ENCODE measurements at regions not wholly inside any gene's neighbourhood (a gene's known extent, or its start where the extent isn't known, plus 50 kb on each side); places are given as distances from the start of the nearest gene placed in this dataset.

GRCh38 chr3:23656821-23657220 is 148.9 kb upstream of the UBE2E1 start:
- Histone ChIP-seq H3K4me3 (ENCODE audit: insufficient read depth, low read depth, low read length) (no peak overlapping the region), H2AFZ (ENCODE audit: low read depth, low read length) (no peak overlapping the region), H3K4me1 (ENCODE audit: insufficient read depth, low read length) (no peaks in the 10 kb centered on the region), H3K27me3 (ENCODE audit: insufficient read depth, low read length) (no peaks in the 10 kb centered on the region), H3K79me2 (ENCODE audit: insufficient read depth, low read length) (no peaks in the 10 kb centered on the region), H4K20me1 (ENCODE audit: insufficient read depth, low read length) (no peaks in the 10 kb centered on the region), H3K27ac (ENCODE audit: low read depth, low read length) (no peak overlapping the region), H3K9me3 (ENCODE audit: insufficient read depth, low read depth, low read length) (peaks cover 5% of the 10 kb centered on the region), H3K36me3 (ENCODE audit: insufficient read depth, low read length) (no peaks in the 10 kb centered on the region), H3K4me2 (ENCODE audit: low read length) (no peak overlapping the region), H3K9ac (ENCODE audit: low read length) (no peak overlapping the region)
- no peak for TF ChIP-seq EZH2 (IDR thresholded peaks at IDR 0.05; ENCODE audit: insufficient read depth, low read length)
- no peak for TF ChIP-seq CTCF (IDR thresholded peaks at IDR 0.05; ENCODE audit: insufficient read depth, low read depth, low read length)
- Mint-ChIP-seq H3K4me1 (ENCODE audit: low read depth, unreplicated experiment) (no peaks in the 10 kb centered on the region), H3K27ac (ENCODE audit: unreplicated experiment) (no peak overlapping the region), H3K27me3 (ENCODE audit: low read depth, unreplicated experiment) (peaks cover 7% of the 10 kb centered on the region), H3K9me3 (ENCODE audit: unreplicated experiment) (peaks cover 4% of the 10 kb centered on the region), H3K4me3 (ENCODE audit: unreplicated experiment) (no peak overlapping the region), H3K36me3 (ENCODE audit: low read depth, unreplicated experiment) (no peaks in the 10 kb centered on the region)
- DNase-seq (ENCODE audit: low read depth) = no peak
- FAIRE-seq = no peak

- Mint-ChIP-seq H3K4me3 (ENCODE audit: unreplicated experiment) (no peak overlapping the region), H3K36me3 (ENCODE audit: low read depth, unreplicated experiment) (no peaks in the 10 kb centered on the region), H3K27ac (ENCODE audit: unreplicated experiment) (no peak overlapping the region), H3K9me3 (ENCODE audit: unreplicated experiment) (peaks cover 4% of the 10 kb centered on the region), H3K4me1 (ENCODE audit: low read depth, unreplicated experiment) (no peaks in the 10 kb centered on the region), H3K27me3 (ENCODE audit: low read depth, unreplicated experiment) (peaks cover 7% of the 10 kb centered on the region)
- no peaks in the 10 kb centered on the region for H3K27me3 ChIP-seq (ENCODE audit: insufficient read depth, low read length)
- no peak overlapping the region for H3K9ac ChIP-seq (ENCODE audit: low read length)
- no peak for FAIRE-seq
- no peaks in the 10 kb centered on the region for H3K4me1 ChIP-seq (ENCODE audit: insufficient read depth, low read length)
- H3K27ac ChIP-seq (ENCODE audit: low read depth, low read length) = no peak overlapping the region
- H2AFZ ChIP-seq (ENCODE audit: low read depth, low read length) = no peak overlapping the region
- no peak for TF ChIP-seq EZH2 (IDR thresholded peaks at IDR 0.05; ENCODE audit: insufficient read depth, low read length)
- H3K36me3 ChIP-seq (ENCODE audit: insufficient read depth, low read length) = no peaks in the 10 kb centered on the region
- no peak overlapping the region for H3K4me2 ChIP-seq (ENCODE audit: low read length)
- H3K79me2 ChIP-seq (ENCODE audit: insufficient read depth, low read length) = no peaks in the 10 kb centered on the region
- DNase-seq (ENCODE audit: low read depth) = no peak
- no peak overlapping the region for H3K4me3 ChIP-seq (ENCODE audit: insufficient read depth, low read depth, low read length)
- H4K20me1 ChIP-seq (ENCODE audit: insufficient read depth, low read length) = no peaks in the 10 kb centered on the region
- peaks cover 5% of the 10 kb centered on the region for H3K9me3 ChIP-seq (ENCODE audit: insufficient read depth, low read depth, low read length)
These were observed 148.1 kb upstream of the UBE2E1 start for GRCh38 chr3:23657647-23658046.

GRCh38 chr3:23659274-23659673 is 146.5 kb upstream of the UBE2E1 start:
- Mint-ChIP-seq H3K4me3 (ENCODE audit: unreplicated experiment) (no peak overlapping the region), H3K36me3 (ENCODE audit: low read depth, unreplicated experiment) (no peaks in the 10 kb centered on the region), H3K4me1 (ENCODE audit: low read depth, unreplicated experiment) (no peaks in the 10 kb centered on the region), H3K27me3 (ENCODE audit: low read depth, unreplicated experiment) (peaks cover 7% of the 10 kb centered on the region), H3K9me3 (ENCODE audit: unreplicated experiment) (peaks cover 4% of the 10 kb centered on the region), H3K27ac (ENCODE audit: unreplicated experiment) (no peak overlapping the region)
- H3K9me3 ChIP-seq (ENCODE audit: insufficient read depth, low read depth, low read length) = peaks cover 5% of the 10 kb centered on the region
- no peaks in the 10 kb centered on the region for H4K20me1 ChIP-seq (ENCODE audit: insufficient read depth, low read length)
- no peak overlapping the region for H2AFZ ChIP-seq (ENCODE audit: low read depth, low read length)
- H3K4me1 ChIP-seq (ENCODE audit: insufficient read depth, low read length) = no peaks in the 10 kb centered on the region
- H3K27me3 ChIP-seq (ENCODE audit: insufficient read depth, low read length) = no peaks in the 10 kb centered on the region
- H3K4me3 ChIP-seq (ENCODE audit: insufficient read depth, low read depth, low read length) = no peak overlapping the region
- H3K36me3 ChIP-seq (ENCODE audit: insufficient read depth, low read length) = no peaks in the 10 kb centered on the region
- H3K9ac ChIP-seq (ENCODE audit: low read length) = no peak overlapping the region
- no peak for TF ChIP-seq EZH2 (IDR thresholded peaks at IDR 0.05; ENCODE audit: insufficient read depth, low read length)
- no peak for TF ChIP-seq CTCF (IDR thresholded peaks at IDR 0.05; ENCODE audit: insufficient read depth, low read depth, low read length)
- H3K4me2 ChIP-seq (ENCODE audit: low read length) = no peak overlapping the region
- DNase-seq (ENCODE audit: low read depth) (no peak), FAIRE-seq (no peak)
- H3K27ac ChIP-seq (ENCODE audit: low read depth, low read length) = no peak overlapping the region
- no peaks in the 10 kb centered on the region for H3K79me2 ChIP-seq (ENCODE audit: insufficient read depth, low read length)
